RKO (cell line): ENCODE measurements at regions not wholly inside any gene's neighbourhood (a gene's known extent, or its start where the extent isn't known, plus 50 kb on each side); places are given as distances from the start of the nearest gene placed in this dataset.
A peak's percentile ranks its signal among the peaks of the same experiment; 100 is the strongest.

Source experiments
- DNase-seq: peaks from one replicate; pipeline ENCODE4 v3.0.0-alpha.2; 2016; ENCODE audit warnings: low spot score

- no peak for DNase-seq
Observed at GRCh38 chr1:13878021-13878420, 178.0 kb downstream of the PRDM2 start.

- no peak for DNase-seq
Observed at GRCh38 chr1:13878451-13878850, 178.5 kb downstream of the PRDM2 start.

GRCh38 chr1:13881385-13882088, 181.5 kb downstream of the PRDM2 start:
- DNase-seq, result no peak

GRCh38 chr1:13888351-13888986, 188.5 kb downstream of the PRDM2 start:
- DNase-seq, result no peak

- no peak for DNase-seq
Observed at GRCh38 chr1:13889495-13889894, 189.5 kb downstream of the PRDM2 start.

- no peak for DNase-seq
Observed at GRCh38 chr1:13890766-13891165, 190.8 kb downstream of the PRDM2 start.

- no peak for DNase-seq
Observed at GRCh38 chr1:13892198-13892597, 192.2 kb downstream of the PRDM2 start.

GRCh38 chr1:13892671-13893325, 192.8 kb downstream of the PRDM2 start:
- no peak for DNase-seq

- DNase-seq, result no peak
Observed at GRCh38 chr1:13893409-13893821, 193.4 kb downstream of the PRDM2 start.

- no peak for DNase-seq
Observed at GRCh38 chr1:13896932-13897331, 196.9 kb downstream of the PRDM2 start.

- no peak for DNase-seq
Observed at GRCh38 chr1:13898406-13898805, 198.4 kb downstream of the PRDM2 start.

GRCh38 chr1:13899856-13900255, 199.9 kb downstream of the PRDM2 start:
- peak; percentile 55 for DNase-seq

- peak; percentile 24 for DNase-seq
Observed at GRCh38 chr1:13900583-13900982, 200.6 kb downstream of the PRDM2 start.

GRCh38 chr1:13901039-13901438, 201.1 kb downstream of the PRDM2 start:
- DNase-seq, result no peak

- no peak for DNase-seq
Observed at GRCh38 chr1:13901597-13901996, 201.6 kb downstream of the PRDM2 start.

- DNase-seq, result no peak
Observed at GRCh38 chr1:13908128-13908527, 208.1 kb downstream of the PRDM2 start.

- no peak for DNase-seq
Observed at GRCh38 chr1:13911697-13912619, 212.0 kb downstream of the PRDM2 start.

GRCh38 chr1:13913396-13913795, 213.4 kb downstream of the PRDM2 start:
- DNase-seq, result no peak

GRCh38 chr1:13916530-13916929, 216.5 kb downstream of the PRDM2 start:
- DNase-seq, result no peak

- no peak for DNase-seq
Observed at GRCh38 chr1:13917607-13918006, 217.6 kb downstream of the PRDM2 start.

GRCh38 chr1:13918862-13919261, 218.9 kb downstream of the PRDM2 start:
- DNase-seq, result no peak

GRCh38 chr1:13921190-13921589, 221.2 kb downstream of the PRDM2 start:
- DNase-seq, result no peak
